ELF-1 (cell line): ENCODE measurements at regions not wholly inside any gene's neighbourhood (a gene's known extent, or its start where the extent isn't known, plus 50 kb on each side); places are given as distances from the start of the nearest gene placed in this dataset.
"Not testable (repeated sequence)": the region's sequence is repeated elsewhere in the genome, so short reads cannot be mapped to it uniquely, and the experiment has no call there.

Source experiments
- DNase-seq: peaks from one replicate; pipeline ENCODE4 v3.0.0-alpha.2; 2016; ENCODE audit warnings: low read depth, low spot score

DNA sequence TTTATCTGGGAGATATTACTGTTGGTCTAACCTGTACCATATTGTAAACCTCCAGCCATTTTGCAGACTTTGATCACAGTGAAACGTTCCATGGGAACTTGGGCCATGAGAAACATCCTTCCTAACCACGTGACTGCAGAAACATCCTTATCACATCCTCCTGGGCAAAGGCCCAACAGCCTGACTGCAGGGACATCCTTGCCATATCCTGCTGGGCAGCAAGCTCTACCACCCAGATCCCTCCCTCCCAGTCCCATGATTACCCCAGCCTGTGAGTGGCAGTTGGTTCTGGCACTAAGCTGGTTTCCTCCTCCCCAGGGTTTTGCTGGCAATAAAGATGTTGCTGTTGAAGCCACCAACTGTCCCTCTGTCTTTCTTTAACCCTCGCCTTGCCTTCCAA lies 201.2 kb downstream of the POTEC start:
- DNase-seq: not testable (repeated sequence)

GRCh38 chr18:14336017-14336416 lies 203.8 kb upstream of the ZNF519 start:
- DNase-seq: not testable (repeated sequence)

GRCh38 chr18:14321217-14321616 lies 189.0 kb upstream of the ZNF519 start:
- DNase-seq: peak; percentile 4

GRCh38 chr18:14301255-14301654 lies 169.0 kb upstream of the ZNF519 start:
- not testable (repeated sequence) for DNase-seq

GRCh38 chr18:14295081-14295480 lies 162.8 kb upstream of the ZNF519 start:
- not testable (repeated sequence) for DNase-seq

DNA sequence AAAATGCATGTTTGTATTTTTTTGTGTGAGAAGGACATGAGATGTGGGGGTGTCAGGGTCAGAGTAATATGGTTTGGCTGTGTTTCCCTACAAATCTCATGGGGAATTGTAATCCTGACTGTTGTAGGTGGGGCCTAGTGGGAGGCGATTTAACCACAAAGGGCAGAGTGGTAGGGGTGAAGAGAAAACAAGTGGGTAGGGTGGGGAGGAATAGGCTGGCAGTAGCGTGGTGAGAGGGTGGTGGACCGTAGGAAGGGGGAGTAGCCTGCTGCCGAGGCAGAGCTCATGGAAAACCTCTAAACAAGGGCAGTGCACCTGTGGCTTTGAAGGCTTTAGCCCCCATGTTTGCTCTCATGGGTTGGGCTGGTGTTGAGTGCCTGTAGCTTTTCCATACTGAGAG lies 152.8 kb upstream of the ZNF519 start:
- DNase-seq: no peak

DNA sequence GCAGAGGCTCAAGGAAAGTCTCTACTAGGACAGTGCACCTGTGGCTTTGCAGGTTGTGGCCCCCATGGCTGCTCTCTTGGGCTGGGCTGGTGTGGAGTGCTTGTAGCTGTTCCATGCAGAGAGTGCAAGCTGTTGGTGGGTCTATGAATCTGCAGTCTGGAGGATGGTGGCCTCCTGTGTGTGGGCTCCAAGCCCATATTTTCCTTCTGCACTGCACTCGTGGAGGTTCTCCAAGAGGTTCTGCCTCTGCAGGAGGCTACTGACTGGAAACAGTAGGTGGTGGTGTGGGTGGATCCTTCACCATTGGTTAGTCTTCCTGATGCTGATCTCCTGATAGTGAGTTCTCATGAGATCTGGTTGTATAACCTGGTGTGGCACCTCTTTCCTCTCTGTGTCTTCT lies 143.2 kb upstream of the ZNF519 start:
- DNase-seq: not testable (repeated sequence)

DNA sequence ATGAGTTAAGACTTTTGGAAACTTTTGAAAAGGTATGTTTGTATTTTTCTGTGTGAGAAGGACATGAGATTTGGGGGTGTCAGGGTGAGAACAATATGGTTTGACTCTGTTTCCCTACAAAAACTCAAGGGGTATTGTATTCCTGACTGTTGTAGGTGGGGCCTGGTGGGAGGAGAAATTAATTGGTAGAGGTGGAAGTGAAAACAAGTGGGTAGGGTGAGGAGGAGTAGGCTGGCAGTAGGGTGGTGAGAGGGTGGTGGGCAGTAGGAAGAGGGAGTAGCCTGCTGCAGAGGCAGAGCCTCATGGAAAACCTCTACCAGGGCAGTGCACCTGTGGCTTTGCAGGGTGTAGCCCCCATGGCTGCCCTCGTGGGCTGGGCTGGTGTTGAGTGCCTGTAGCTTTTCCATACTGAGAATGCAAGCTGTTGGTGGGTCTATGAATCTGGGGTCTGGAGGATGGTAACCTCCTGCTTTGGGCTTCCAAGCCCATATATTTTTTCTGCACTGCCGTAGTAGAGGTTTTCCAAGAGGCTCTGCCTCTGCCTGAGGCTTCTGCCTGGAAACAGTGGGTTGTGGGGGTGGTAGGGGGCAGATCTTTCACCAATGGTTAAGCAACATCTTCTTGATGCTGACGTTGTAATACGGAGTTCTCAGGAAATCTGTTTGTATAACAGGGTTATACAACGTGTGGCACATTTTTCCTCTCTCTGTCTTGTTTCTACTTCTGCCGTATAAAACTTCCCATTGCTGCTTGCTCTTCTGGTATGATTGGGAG lies 133.6 kb upstream of the ZNF519 start:
- not testable (repeated sequence) for DNase-seq

GRCh38 chr18:14262786-14263185 lies 130.6 kb upstream of the ZNF519 start:
- not testable (repeated sequence) for DNase-seq

DNA sequence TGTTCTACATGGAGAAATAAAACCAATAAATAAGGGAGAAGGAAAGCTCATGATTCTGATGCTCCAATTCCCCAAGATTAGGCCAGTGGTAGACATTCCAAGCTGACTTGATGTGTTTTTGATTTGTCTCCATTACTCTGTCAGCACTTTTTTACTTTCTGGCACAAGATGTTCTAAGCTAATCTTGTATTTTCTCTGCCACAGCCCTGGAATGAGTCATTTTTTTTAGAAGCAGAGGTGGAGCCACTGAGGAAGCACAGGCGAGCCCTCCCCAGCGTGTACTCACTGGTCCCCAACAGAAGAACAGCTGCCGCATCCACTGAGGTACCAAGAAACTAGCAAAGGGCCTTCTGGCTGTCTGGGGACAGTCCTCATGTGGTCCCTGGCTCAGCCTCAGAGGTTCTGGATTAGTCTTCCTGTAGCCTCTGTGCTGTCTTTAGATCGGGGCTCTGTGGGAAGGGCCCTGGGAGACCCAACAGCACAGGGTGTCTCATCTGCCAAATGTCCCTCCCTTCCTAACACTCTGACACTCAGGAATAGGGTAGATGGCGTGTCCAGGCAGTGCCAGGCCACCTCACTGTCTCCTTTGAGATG lies 117.9 kb upstream of the ZNF519 start:
- DNase-seq: not testable (repeated sequence)

DNA sequence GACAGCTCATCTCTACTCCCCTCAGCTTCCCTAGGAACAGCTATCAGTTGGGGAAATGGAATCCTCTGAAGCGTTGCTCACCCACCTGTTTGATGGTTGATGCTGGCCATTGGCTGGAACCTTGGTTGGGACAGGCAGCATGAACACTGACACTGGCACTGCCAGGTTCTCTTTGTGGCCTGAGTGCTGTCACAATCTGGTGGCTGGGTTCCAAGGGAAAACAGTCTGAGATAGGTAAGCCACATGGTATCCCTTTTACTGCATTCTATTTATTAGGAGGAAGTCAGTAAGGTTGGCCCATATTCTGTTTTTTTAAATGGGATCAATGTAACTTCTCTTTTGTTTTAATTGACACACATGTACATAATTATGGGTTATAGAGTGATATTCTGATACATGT lies 107.0 kb upstream of the ZNF519 start:
- not testable (repeated sequence) for DNase-seq

GRCh38 chr18:14236356-14237048 lies 104.3 kb upstream of the ZNF519 start:
- DNase-seq: peak; percentile 27

DNA sequence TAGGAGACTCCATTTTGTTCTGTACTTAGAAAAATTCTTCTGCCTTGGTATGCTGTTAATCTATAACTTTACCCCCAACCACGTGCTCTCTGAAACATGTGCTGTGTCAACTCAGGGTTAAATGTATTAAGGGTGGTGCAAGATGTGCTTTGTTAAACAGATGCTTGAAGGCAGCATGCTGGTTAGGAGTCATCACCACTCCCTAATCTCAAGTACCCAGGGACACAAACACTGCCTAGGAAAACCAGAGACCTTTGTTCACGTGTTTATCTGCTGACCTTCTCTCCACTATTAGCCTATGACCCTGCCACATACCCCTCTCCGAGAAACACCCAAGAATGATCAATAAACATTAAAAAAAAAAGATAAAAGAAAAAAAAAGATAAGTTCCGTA lies 93.0 kb upstream of the ZNF519 start:
- not testable (repeated sequence) for DNase-seq

- DNase-seq: not testable (repeated sequence)
Measured at GRCh38 chr18:14224551-14225285, 92.5 kb upstream of the ZNF519 start.

DNA sequence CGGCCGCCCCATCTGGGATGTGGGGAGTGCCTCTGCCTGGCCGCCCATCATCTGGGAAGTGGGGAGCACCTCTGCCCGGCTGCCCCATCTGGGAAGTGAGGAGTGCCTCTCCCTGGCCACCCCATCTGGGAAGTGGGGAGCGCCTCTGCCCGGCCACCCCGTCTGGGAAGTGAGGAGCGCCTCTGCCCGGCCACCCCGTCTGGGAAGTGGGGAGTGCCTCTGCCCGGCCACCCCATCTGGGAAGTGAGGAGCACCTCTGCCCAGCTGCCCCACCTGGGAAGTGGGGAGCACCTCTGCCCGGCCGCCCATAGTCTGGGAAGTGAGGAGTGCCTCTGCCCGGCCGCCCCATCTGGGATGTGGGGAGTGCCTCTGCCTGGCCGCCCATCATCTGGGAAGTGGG lies 91.7 kb upstream of the ZNF519 start:
- DNase-seq: not testable (repeated sequence)

DNA sequence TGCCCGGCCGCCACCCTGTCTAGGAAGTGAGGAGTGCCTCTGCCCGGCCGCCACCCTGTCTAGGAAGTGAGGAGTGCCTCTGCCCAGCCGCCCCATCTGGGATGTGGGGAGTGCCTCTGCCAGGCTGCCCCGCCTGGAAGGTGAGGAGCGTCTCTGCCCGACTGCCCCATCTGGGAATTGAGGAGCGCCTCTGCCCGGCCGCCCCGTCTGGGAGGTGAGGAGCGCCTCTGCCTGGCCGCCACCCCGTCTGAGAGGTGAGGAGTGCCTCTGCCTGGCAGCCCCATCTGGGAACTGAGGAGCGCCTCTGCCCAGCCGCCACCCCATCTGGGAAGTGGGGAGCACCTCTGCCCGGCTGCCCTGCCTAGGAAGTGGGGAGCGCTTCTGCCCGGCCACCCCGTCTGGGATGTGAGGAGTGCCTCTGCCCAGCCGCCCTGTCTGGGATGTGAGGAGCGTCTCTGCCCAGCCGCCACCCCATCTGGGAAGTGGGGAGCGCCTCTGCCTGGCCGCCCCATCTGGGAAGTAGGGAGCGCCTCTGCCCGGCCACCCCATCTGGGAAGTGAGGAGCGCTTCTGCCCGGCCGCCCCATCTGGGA lies 91.1 kb upstream of the ZNF519 start:
- DNase-seq: not testable (repeated sequence)

GRCh38 chr18:14222354-14223221 lies 90.4 kb upstream of the ZNF519 start:
- DNase-seq: not testable (repeated sequence)

DNA sequence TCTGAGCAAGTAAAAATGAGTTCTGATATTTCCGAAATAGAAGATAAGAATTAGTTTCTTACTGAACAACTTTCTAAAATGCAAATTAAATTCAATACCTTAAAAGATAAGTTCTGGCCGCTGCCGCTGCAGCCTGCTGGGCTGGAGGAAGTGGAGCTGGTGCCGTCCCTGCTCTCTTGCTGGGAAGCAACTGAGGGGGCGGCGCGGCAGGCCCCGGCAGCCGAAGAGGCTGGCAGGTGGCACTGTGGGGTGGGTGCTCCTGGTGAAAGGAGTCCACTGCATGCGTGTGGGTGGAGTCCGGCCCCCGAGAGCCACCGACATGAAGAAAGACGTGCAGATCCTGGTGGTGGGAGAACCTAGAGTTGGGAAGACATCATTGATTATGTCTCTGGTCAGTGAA lies 89.5 kb upstream of the ZNF519 start:
- no peak for DNase-seq

DNA sequence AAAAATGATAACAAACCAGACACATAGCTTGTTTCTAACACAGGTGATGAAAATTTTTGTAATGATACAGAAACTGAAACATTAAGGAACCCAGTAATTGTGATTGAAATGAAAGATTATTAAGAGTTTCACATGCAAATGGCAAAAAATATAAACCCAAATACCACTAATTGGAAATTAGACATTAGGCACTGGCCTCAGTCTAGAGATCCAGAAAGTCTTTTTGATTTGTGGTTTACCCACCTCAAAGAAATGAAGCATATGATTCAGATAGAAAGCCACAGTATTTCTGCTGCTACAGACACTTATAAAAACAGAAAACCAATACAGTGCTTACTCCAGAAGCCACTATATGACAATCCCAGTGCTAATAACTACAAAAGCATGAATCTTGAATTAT lies 83.7 kb upstream of the ZNF519 start:
- not testable (repeated sequence) for DNase-seq

DNA sequence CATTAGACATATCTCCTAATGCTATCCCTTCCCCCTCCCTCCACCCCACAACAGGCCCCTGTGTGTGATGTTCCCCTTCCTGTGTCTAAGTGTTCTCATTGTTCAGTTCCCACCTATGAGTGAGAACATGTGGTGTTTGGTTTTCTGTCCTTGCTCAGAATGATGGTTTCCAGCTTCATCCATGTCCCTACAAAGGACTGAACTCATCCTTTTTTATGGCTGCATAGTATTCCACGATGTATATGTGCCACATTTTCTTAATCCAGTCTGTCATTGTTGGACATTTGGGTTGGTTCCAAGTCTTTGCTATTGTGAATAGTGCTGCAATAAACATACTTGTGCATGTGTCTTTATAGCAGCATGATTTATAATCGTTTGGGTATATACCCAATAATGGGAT lies 71.2 kb upstream of the ZNF519 start:
- not testable (repeated sequence) for DNase-seq
